AG04450 (cell line): ENCODE measurements at regions not wholly inside any gene's neighbourhood (a gene's known extent, or its start where the extent isn't known, plus 50 kb on each side); places are given as distances from the start of the nearest gene placed in this dataset.

Source experiments
- CTCF ChIA-PET: fragments of 300-600, 350-600 bp; formaldehyde crosslinking; extraction: SDS; loops from one replicate; lab custom pipeline; 2022; ENCODE audit warnings: antibody characterized with exemption, inconsistent platforms; lab: Charles Lee
- POLR2A ChIA-PET: fragments of 350-600 bp; formaldehyde crosslinking; extraction: SDS; loops from one replicate; lab custom pipeline; 2021; ENCODE audit warnings: antibody characterized with exemption, inconsistent platforms; lab: Yijun Ruan, JAX
- DNase-seq: peaks from one replicate; pipeline ENCODE4 v3.0.0-alpha.2; 2011; ENCODE audit warnings: low read depth, low spot score
- H3K27ac ChIP-seq: one replicate; pipeline ENCODE4 v1.5.1; 2012; ENCODE audit warnings: low read depth, low read length, control low read depth
- H3K27me3 ChIP-seq: one replicate; pipeline ENCODE4 v1.6.0; 2012; ENCODE audit warnings: low read length; ENCODE audit not compliant: control insufficient read depth, insufficient read depth
- H3K4me3 ChIP-seq: 2 replicates; pipeline ENCODE4 v1.5.1; 2011; ENCODE audit warnings: mild to moderate bottlenecking, low read depth, low read length, control low read depth
- H3K9me3 ChIP-seq: 2 replicates; pipeline ENCODE4 v1.5.1; 2012; ENCODE audit warnings: low read length; ENCODE audit not compliant: control insufficient read depth, insufficient read depth
- CTCF ChIP-seq: IDR thresholded peaks from 2 replicates; pipeline ENCODE4 v1.5.1; 2011; ENCODE audit warnings: low read depth, low read length, control low read depth, inconsistent platforms

- ChIA-PET POLR2A (no interaction called here), CTCF (interaction anchor here (1.0 kb wide), 1 partner anchor 30 kb away, joined by 3 read pairs; no protein-coding TSS in a partner anchor)
- H3K27me3 ChIP-seq: peaks cover 5% of the 10 kb centered on the region
- no peak overlapping the region for H3K27ac ChIP-seq
- peak; percentile 33 for TF ChIP-seq CTCF
- H3K4me3 ChIP-seq: no peak overlapping the region
- DNase-seq: peak; percentile 59
- no peaks in the 10 kb centered on the region for H3K9me3 ChIP-seq
Measured at GRCh38 chr12:66066137-66066928, 64.2 kb downstream of the LLPH start.

- CTCF ChIA-PET: interaction anchor here (1.0 kb wide), 2 partner anchors 8 to 30 kb away, joined by 3 read pairs; no protein-coding TSS in a partner anchor
- Histone ChIP-seq H3K4me3 (no peak overlapping the region), H3K27me3 (peaks cover under 1% of the 10 kb centered on the region), H3K27ac (no peak overlapping the region), H3K9me3 (no peaks in the 10 kb centered on the region)
- POLR2A ChIA-PET: no interaction called here
- no peak for TF ChIP-seq CTCF
- DNase-seq: no peak
Measured at GRCh38 chr12:66065641-66066136, 64.9 kb downstream of the LLPH start.

GRCh38 chr12:66065150-66065549, 65.4 kb downstream of the LLPH start:
- no peak overlapping the region for H3K4me3 ChIP-seq
- no peaks in the 10 kb centered on the region for H3K27me3 ChIP-seq
- H3K9me3 ChIP-seq: no peaks in the 10 kb centered on the region
- ChIA-PET POLR2A (no interaction called here), CTCF (interaction anchor here (1.0 kb wide), 1 partner anchor 9 kb away, joined by 3 read pairs; no protein-coding TSS in a partner anchor)
- TF ChIP-seq CTCF: no peak
- no peak overlapping the region for H3K27ac ChIP-seq
- DNase-seq: no peak

- TF ChIP-seq CTCF: no peak
- ChIA-PET POLR2A (no interaction called here), CTCF (interaction anchor here (1.0 kb wide), 1 partner anchor 76 kb away, joined by 4 read pairs; no protein-coding TSS in a partner anchor)
- H3K9me3 ChIP-seq: no peaks in the 10 kb centered on the region
- no peaks in the 10 kb centered on the region for H3K27me3 ChIP-seq
- H3K27ac ChIP-seq: no peak overlapping the region
- no peak overlapping the region for H3K4me3 ChIP-seq
- no peak for DNase-seq
Measured at GRCh38 chr12:66063916-66064315, 66.6 kb downstream of the LLPH start.

- CTCF ChIA-PET: no interaction called here
- Histone ChIP-seq H3K9me3 (no peaks in the 10 kb centered on the region), H3K27me3 (no peaks in the 10 kb centered on the region), H3K27ac (no peak overlapping the region), H3K4me3 (no peak overlapping the region)
- POLR2A ChIA-PET: interaction anchor here (0.7 kb wide), 1 partner anchor 68 kb away, joined by 3 read pairs; no protein-coding TSS in a partner anchor
- DNase-seq: no peak
- no peak for TF ChIP-seq CTCF
Measured at GRCh38 chr12:66062290-66062625, 68.3 kb downstream of the LLPH start.
